ENCODE measurements at regions not wholly inside any gene's neighbourhood (a gene's known extent, or its start where the extent isn't known, plus 50 kb on each side); places are given as distances from the start of the nearest gene placed in this dataset.
A peak's percentile ranks its signal among the peaks of the same experiment; 100 is the strongest.

DNA sequence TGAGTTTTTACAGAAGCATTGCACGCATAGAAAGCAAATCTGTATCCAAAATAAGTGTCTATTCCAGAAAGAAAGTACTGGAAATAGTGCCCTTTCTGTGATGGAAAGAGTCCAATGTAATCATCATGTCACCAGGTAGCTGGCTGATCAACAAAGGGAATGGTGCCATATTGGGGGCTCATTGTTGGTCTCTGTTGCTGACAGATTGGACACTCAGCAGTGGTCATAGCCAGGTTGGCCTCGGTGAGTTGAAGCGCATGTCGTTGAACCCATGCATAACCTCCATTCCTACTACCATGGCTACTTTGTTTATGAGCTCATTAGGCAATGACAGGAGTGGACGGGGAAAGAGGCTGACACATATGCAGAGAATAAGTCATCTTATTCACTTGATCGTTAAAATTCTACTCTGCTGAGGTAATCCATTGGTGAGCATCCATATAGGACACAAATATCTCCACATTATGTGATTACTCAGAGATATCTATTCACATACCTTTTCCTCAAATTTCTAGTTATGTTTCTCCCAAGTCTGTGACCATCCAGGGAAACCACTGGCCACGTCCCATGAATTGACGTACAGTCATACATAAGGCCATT, 560.5 kb downstream of the HAO1 start (continued):
- TF ChIP-seq YY1 (IDR thresholded peaks at IDR 0.05) (no peak), JUND (IDR thresholded peaks at IDR 0.05) (no peak), SP1 (IDR thresholded peaks at IDR 0.05) (no peak), RXRA (IDR thresholded peaks at IDR 0.05) (no peak), TAF1 (conservative IDR thresholded peaks at IDR 0.05) (no peak), FOXA2 (IDR thresholded peaks at IDR 0.05) (no peak), RAD21 (IDR thresholded peaks at IDR 0.05) (no peak), NR2F2 (IDR thresholded peaks at IDR 0.05) (no peak)

DNA sequence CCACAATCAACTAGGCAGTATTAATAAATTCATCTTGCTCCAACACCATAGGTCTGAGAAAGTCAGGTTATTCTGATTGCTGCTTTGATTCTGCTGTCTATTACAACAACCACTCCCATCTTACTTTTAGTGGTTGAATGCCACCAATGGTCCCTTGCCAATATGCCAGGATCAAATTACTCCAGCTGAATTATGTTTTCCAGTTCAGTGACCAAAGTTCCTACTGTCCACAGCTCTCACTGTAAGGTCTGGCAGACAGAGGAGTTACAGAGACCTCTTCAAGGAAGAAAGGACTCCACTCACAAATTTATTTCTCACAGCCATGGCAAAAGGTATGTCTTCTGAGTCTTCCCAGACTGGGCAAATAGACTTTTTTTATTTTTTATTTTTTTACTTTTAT, 557.0 kb downstream of the HAO1 start:
- no peak for DNase-seq (ENCODE audit: low spot score)
- Histone ChIP-seq H3K27me3 (ENCODE audit: control insufficient read depth in 4 of 4, insufficient read depth in 4 of 4, low read length in 3 of 4) (no peaks in the 10 kb centered on the region), H3K4me3 (ENCODE audit: low read depth in 1 of 3, low read length in 3 of 3) (no peak overlapping the region), H3K9me3 (ENCODE audit: control insufficient read depth in 4 of 4, low read length in 3 of 4) (no peaks in the 10 kb centered on the region), H3K36me3 (ENCODE audit: control insufficient read depth in 4 of 4, insufficient read depth in 3 of 4, low read depth in 1 of 4, low read length in 3 of 4) (no peaks in the 10 kb centered on the region), H3K27ac (ENCODE audit: low read depth in 1 of 2, low read length in 2 of 2) (no peak overlapping the region), H3K9ac (ENCODE audit: low read depth in 1 of 2, low read length in 2 of 2) (no peak overlapping the region), H3K4me1 (ENCODE audit: control insufficient read depth in 4 of 4, insufficient read depth in 4 of 4, low read length in 3 of 4) (no peaks in the 10 kb centered on the region)
- TF ChIP-seq EGR1 (IDR thresholded peaks at IDR 0.05; ENCODE audit: low read depth in 2 of 2) = no peak
- TF ChIP-seq, protein P1, sequence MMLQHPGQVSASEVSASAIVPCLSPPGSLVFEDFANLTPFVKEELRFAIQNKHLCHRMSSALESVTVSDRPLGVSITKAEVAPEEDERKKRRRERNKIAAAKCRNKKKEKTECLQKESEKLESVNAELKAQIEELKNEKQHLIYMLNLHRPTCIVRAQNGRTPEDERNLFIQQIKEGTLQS (IDR thresholded peaks at IDR 0.05) = no peak
- no peak for TF ChIP-seq NR2F2 (IDR thresholded peaks at IDR 0.05)
- no peak for TF ChIP-seq HNF4A (conservative IDR thresholded peaks at IDR 0.05)
- TF ChIP-seq HNF4G (IDR thresholded peaks at IDR 0.05) = no peak
- TF ChIP-seq, protein P2, sequence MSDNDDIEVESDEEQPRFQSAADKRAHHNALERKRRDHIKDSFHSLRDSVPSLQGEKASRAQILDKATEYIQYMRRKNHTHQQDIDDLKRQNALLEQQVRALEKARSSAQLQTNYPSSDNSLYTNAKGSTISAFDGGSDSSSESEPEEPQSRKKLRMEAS (IDR thresholded peaks at IDR 0.05) = no peak
- TF ChIP-seq JUND (IDR thresholded peaks at IDR 0.05) = no peak

DNA sequence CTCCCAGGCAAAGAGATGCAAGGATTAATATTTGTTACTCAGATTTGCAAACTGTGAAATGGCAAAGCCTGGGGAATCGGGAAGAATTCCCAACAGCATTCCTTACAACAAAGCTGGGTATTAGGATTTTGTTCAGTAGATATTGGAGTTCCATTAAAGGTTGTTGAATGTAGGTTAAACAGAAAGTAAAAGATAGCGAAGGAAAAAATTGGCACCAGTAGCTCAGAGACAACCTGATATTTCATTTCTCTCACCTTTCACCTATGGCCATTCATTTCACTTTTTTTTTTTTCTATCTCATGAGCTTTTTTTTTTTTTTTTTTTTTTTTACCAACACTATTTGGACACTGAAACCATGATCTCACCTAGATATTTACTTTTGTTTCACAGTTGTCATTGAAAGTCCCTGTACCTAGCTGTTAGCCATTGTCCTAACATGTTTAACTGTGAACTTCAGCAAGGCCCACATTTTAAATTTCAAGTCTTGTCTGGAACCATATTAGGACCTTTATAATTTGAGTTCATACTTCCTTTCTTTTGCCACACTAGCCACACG, 552.5 kb downstream of the HAO1 start:
- Histone ChIP-seq H3K9ac (ENCODE audit: low read depth in 1 of 2, low read length in 2 of 2) (no peak overlapping the region), H3K9me3 (ENCODE audit: control insufficient read depth in 4 of 4, low read length in 3 of 4) (no peaks in the 10 kb centered on the region), H3K36me3 (ENCODE audit: control insufficient read depth in 4 of 4, insufficient read depth in 3 of 4, low read depth in 1 of 4, low read length in 3 of 4) (no peaks in the 10 kb centered on the region), H3K27me3 (ENCODE audit: control insufficient read depth in 4 of 4, insufficient read depth in 4 of 4, low read length in 3 of 4) (no peaks in the 10 kb centered on the region), H3K27ac (ENCODE audit: low read depth in 1 of 2, low read length in 2 of 2) (no peak overlapping the region), H3K4me3 (ENCODE audit: low read depth in 1 of 3, low read length in 3 of 3) (no peak overlapping the region), H3K4me1 (ENCODE audit: control insufficient read depth in 4 of 4, insufficient read depth in 4 of 4, low read length in 3 of 4) (no peaks in the 10 kb centered on the region)
- TF ChIP-seq RAD21 (IDR thresholded peaks at IDR 0.05) = no peak
- no peak for TF ChIP-seq GABPA (IDR thresholded peaks at IDR 0.05 in 1 of 2, conservative IDR thresholded peaks at IDR 0.05 in 1 of 2)
- TF ChIP-seq EGR1 (IDR thresholded peaks at IDR 0.05; ENCODE audit: low read depth in 2 of 2) = no peak
- TF ChIP-seq YY1 (IDR thresholded peaks at IDR 0.05) = peak; percentile 18
- TF ChIP-seq NR2F2 (IDR thresholded peaks at IDR 0.05) = no peak
- 69% methylated on average over 3 of the region's 3 CpGs for WGBS
- no peak for DNase-seq (ENCODE audit: low spot score)

DNA sequence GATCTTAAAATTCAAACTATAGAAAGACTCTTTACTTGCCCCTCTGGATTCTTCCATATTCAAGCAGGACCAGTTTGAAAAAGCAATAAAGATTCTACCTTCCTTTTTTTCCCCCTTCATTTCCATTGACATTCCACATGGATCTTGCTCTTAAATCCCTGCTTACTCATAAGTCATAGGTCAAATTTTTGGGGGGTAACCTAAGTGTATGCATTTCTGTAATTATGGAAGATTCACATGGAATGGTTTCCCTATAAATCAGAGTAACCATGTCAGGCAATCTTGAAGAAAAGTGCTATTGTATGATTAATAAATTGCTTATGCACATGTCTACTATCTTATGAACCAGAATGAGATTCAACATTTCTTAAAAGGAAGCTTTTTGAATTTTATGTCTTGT, 551.0 kb downstream of the HAO1 start:
- no peaks in the 10 kb centered on the region for H3K9me3 ChIP-seq (ENCODE audit: control insufficient read depth in 4 of 4, low read length in 3 of 4)
- TF ChIP-seq, protein P3, sequence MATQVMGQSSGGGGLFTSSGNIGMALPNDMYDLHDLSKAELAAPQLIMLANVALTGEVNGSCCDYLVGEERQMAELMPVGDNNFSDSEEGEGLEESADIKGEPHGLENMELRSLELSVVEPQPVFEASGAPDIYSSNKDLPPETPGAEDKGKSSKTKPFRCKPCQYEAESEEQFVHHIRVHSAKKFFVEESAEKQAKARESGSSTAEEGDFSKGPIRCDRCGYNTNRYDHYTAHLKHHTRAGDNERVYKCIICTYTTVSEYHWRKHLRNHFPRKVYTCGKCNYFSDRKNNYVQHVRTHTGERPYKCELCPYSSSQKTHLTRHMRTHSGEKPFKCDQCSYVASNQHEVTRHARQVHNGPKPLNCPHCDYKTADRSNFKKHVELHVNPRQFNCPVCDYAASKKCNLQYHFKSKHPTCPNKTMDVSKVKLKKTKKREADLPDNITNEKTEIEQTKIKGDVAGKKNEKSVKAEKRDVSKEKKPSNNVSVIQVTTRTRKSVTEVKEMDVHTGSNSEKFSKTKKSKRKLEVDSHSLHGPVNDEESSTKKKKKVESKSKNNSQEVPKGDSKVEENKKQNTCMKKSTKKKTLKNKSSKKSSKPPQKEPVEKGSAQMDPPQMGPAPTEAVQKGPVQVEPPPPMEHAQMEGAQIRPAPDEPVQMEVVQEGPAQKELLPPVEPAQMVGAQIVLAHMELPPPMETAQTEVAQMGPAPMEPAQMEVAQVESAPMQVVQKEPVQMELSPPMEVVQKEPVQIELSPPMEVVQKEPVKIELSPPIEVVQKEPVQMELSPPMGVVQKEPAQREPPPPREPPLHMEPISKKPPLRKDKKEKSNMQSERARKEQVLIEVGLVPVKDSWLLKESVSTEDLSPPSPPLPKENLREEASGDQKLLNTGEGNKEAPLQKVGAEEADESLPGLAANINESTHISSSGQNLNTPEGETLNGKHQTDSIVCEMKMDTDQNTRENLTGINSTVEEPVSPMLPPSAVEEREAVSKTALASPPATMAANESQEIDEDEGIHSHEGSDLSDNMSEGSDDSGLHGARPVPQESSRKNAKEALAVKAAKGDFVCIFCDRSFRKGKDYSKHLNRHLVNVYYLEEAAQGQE (IDR thresholded peaks at IDR 0.05) = no peak
- TF ChIP-seq, protein P2 (IDR thresholded peaks at IDR 0.05) = no peak
- TF ChIP-seq JUND (IDR thresholded peaks at IDR 0.05) = no peak
- TF ChIP-seq RAD21 (IDR thresholded peaks at IDR 0.05) = no peak
- no peak for TF ChIP-seq TAF1 (conservative IDR thresholded peaks at IDR 0.05)
- TF ChIP-seq, protein P1 (IDR thresholded peaks at IDR 0.05) = no peak
- TF ChIP-seq, protein P4, sequence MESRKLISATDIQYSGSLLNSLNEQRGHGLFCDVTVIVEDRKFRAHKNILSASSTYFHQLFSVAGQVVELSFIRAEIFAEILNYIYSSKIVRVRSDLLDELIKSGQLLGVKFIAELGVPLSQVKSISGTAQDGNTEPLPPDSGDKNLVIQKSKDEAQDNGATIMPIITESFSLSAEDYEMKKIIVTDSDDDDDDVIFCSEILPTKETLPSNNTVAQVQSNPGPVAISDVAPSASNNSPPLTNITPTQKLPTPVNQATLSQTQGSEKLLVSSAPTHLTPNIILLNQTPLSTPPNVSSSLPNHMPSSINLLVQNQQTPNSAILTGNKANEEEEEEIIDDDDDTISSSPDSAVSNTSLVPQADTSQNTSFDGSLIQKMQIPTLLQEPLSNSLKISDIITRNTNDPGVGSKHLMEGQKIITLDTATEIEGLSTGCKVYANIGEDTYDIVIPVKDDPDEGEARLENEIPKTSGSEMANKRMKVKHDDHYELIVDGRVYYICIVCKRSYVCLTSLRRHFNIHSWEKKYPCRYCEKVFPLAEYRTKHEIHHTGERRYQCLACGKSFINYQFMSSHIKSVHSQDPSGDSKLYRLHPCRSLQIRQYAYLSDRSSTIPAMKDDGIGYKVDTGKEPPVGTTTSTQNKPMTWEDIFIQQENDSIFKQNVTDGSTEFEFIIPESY (IDR thresholded peaks at IDR 0.05) = no peak
- no peak for TF ChIP-seq HNF4A (conservative IDR thresholded peaks at IDR 0.05)
- no peak overlapping the region for H3K9ac ChIP-seq (ENCODE audit: low read depth in 1 of 2, low read length in 2 of 2)
- no peak overlapping the region for H3K27ac ChIP-seq (ENCODE audit: low read depth in 1 of 2, low read length in 2 of 2)
- H3K4me3 ChIP-seq (ENCODE audit: low read depth in 1 of 3, low read length in 3 of 3) = no peak overlapping the region
- no peaks in the 10 kb centered on the region for H3K27me3 ChIP-seq (ENCODE audit: control insufficient read depth in 4 of 4, insufficient read depth in 4 of 4, low read length in 3 of 4)
- no peaks in the 10 kb centered on the region for H3K4me1 ChIP-seq (ENCODE audit: control insufficient read depth in 4 of 4, insufficient read depth in 4 of 4, low read length in 3 of 4)
- DNase-seq (ENCODE audit: low spot score) = no peak
- no peaks in the 10 kb centered on the region for H3K36me3 ChIP-seq (ENCODE audit: control insufficient read depth in 4 of 4, insufficient read depth in 3 of 4, low read depth in 1 of 4, low read length in 3 of 4)

Data from liver (tissue), 7 donors.